ENCODE measurements at regions not wholly inside any gene's neighbourhood (a gene's known extent, or its start where the extent isn't known, plus 50 kb on each side); places are given as distances from the start of the nearest gene placed in this dataset.

DNA sequence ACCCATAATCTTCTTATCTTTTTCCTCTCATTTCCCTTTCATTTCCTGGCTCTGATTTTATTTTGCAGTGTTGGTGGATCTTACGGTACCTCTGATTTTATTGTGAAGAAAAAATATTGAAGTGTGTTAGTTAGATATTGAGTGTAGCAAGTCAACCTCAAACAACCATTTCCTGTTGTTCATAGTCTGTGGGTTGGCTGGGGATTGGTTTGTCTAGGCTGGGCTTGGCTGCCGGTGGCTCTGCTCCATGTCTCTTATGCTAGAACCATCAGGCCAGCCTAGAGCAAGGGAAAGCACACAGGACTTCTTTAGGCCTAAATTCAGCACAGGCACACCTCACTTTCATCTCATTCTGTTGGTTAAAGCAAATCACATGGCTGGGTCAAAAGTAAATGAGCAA, 383.1 kb upstream of the LCORL start:
- TF ChIP-seq POLR2A (IDR thresholded peaks at IDR 0.05; ENCODE audit: low read length): no peak
- TF ChIP-seq GATA1 (IDR thresholded peaks at IDR 0.05; ENCODE audit: low read depth, low read length): no peak

Data from erythroblast (primary cell).